Upper lobe of left lung (tissue), 4 donors: ENCODE measurements at regions not wholly inside any gene's neighbourhood (a gene's known extent, or its start where the extent isn't known, plus 50 kb on each side); places are given as distances from the start of the nearest gene placed in this dataset.

Experiments used
- POLR2AphosphoS5 ChIP-seq, 2 donors: sonication (generic); formaldehyde crosslinking; IDR thresholded peaks; one replicate each; pipeline ENCODE4 v1.5.1; 2017; ENCODE audit warnings: antibody characterized with exemption in 2 of 2
- TF ChIP-seq, protein P1 (sequence below), 6 experiments: fragments of 450-650 bp in 4 of 6; fragments of 200-600 bp in 2 of 6; sonication (generic) in 2 of 6; IDR thresholded peaks; one replicate each; pipeline ENCODE4 v1.5.1; 2016 to 2019; ENCODE audit warnings: antibody characterized with exemption in 6 of 6

DNA sequence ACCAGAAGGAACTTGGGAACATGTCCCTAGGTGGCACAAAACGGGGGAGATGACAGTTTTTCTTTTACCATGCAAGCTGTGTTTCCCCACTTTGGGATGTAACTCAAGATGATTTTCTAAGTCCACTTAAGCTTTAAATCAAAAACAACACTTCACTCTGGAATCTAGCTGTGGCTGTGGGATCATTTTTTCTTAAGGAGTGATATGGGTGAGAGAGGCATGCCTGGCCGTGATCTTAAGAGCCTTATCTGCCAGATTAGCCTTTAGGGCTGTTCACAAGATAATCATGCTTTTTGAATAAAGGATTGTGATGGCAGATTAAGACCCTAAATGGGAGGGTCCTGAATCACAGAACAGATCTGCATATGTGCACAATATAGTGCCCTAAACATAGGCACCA is 384.8 kb upstream of the SEMA6D start:
- TF ChIP-seq, protein P1, sequence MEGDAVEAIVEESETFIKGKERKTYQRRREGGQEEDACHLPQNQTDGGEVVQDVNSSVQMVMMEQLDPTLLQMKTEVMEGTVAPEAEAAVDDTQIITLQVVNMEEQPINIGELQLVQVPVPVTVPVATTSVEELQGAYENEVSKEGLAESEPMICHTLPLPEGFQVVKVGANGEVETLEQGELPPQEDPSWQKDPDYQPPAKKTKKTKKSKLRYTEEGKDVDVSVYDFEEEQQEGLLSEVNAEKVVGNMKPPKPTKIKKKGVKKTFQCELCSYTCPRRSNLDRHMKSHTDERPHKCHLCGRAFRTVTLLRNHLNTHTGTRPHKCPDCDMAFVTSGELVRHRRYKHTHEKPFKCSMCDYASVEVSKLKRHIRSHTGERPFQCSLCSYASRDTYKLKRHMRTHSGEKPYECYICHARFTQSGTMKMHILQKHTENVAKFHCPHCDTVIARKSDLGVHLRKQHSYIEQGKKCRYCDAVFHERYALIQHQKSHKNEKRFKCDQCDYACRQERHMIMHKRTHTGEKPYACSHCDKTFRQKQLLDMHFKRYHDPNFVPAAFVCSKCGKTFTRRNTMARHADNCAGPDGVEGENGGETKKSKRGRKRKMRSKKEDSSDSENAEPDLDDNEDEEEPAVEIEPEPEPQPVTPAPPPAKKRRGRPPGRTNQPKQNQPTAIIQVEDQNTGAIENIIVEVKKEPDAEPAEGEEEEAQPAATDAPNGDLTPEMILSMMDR (IDR thresholded peaks at IDR 0.05): no peak
- TF ChIP-seq POLR2AphosphoS5 (IDR thresholded peaks at IDR 0.05): no peak
